ENCODE measurements at regions not wholly inside any gene's neighbourhood (a gene's known extent, or its start where the extent isn't known, plus 50 kb on each side); places are given as distances from the start of the nearest gene placed in this dataset.

GRCh38 chr20:55605594-55605993 is 399.7 kb downstream of the CBLN4 start:
- no peak for DNase-seq

- DNase-seq = no peak
Observed at GRCh38 chr20:55597526-55597925, 407.8 kb downstream of the CBLN4 start.

GRCh38 chr20:55596431-55596830 is 408.9 kb downstream of the CBLN4 start:
- no peak for DNase-seq

GRCh38 chr20:55592866-55593265 is 412.5 kb downstream of the CBLN4 start:
- no peak for DNase-seq

- DNase-seq = no peak
Observed at GRCh38 chr20:55586610-55587009, 418.7 kb downstream of the CBLN4 start.

GRCh38 chr20:55584964-55585363 is 420.4 kb downstream of the CBLN4 start:
- DNase-seq = no peak

GRCh38 chr20:55584307-55584706 is 421.0 kb downstream of the CBLN4 start:
- DNase-seq = no peak

GRCh38 chr20:55583036-55583435 is 422.3 kb downstream of the CBLN4 start:
- no peak for DNase-seq

- no peak for DNase-seq
Observed at GRCh38 chr20:55582498-55582897, 422.8 kb downstream of the CBLN4 start.

- DNase-seq = no peak
Observed at GRCh38 chr20:55581519-55581918, 423.8 kb downstream of the CBLN4 start.

GRCh38 chr20:55580475-55580874 is 424.8 kb downstream of the CBLN4 start:
- no peak for DNase-seq

- no peak for DNase-seq
Observed at GRCh38 chr20:55579802-55580201, 425.5 kb downstream of the CBLN4 start.

- DNase-seq = no peak
Observed at GRCh38 chr20:55576981-55577380, 428.3 kb downstream of the CBLN4 start.

GRCh38 chr20:55569084-55569483 is 436.2 kb downstream of the CBLN4 start:
- no peak for DNase-seq

- DNase-seq = no peak
Observed at GRCh38 chr20:55567826-55568225, 437.5 kb downstream of the CBLN4 start.

GRCh38 chr20:55565096-55565773 is 440.1 kb downstream of the CBLN4 start:
- no peak for DNase-seq

- no peak for DNase-seq
Observed at GRCh38 chr20:55561259-55561658, 444.1 kb downstream of the CBLN4 start.

- no peak for DNase-seq
Observed at GRCh38 chr20:55557191-55557590, 448.1 kb downstream of the CBLN4 start.

- DNase-seq = no peak
Observed at GRCh38 chr20:55555075-55555650, 450.2 kb downstream of the CBLN4 start.

- no peak for DNase-seq
Observed at GRCh38 chr20:55544638-55545037, 460.7 kb downstream of the CBLN4 start.

GRCh38 chr20:55540486-55540885 is 464.8 kb downstream of the CBLN4 start:
- no peak for DNase-seq

- DNase-seq = no peak
Observed at GRCh38 chr20:55540013-55540412, 465.3 kb downstream of the CBLN4 start.

GRCh38 chr20:55538261-55538908 is 466.9 kb downstream of the CBLN4 start:
- no peak for DNase-seq

Data from anterior cingulate cortex (tissue), 58 donors.